GM23338 (cell line): ENCODE measurements at regions not wholly inside any gene's neighbourhood (a gene's known extent, or its start where the extent isn't known, plus 50 kb on each side); places are given as distances from the start of the nearest gene placed in this dataset.

Source experiments
- ATAC-seq: fragments of 200-7000 bp; cut with Tn5 transposase; 3 replicates; pipeline ENCODE4 v1.9.1; 2020
- DNase-seq: peaks from one replicate; pipeline ENCODE4 v3.0.0-alpha.2; 2015; ENCODE audit warnings: low spot score
- H2AFZ ChIP-seq: fragments of 200-600 bp; sonication (generic); 2 replicates; pipeline ENCODE4 v1.8.0; 2016; ENCODE audit warnings: antibody characterized with exemption, mild to moderate bottlenecking, moderate library complexity
- H3F3A ChIP-seq: fragments of 200-600 bp; sonication (generic); replicated peaks from 2 replicates; pipeline ENCODE4 v1.8.0; 2017; ENCODE audit warnings: antibody characterized with exemption, mixed run types, low read depth
- H3K27ac ChIP-seq: fragments of 200-600 bp; sonication (generic); 2 replicates; pipeline ENCODE4 v1.6.1; 2016; ENCODE audit warnings: low read depth
- H3K27me3 ChIP-seq: fragments of 200-600 bp; sonication (generic); 2 replicates; pipeline ENCODE4 v1.8.0; 2016; ENCODE audit warnings: mild to moderate bottlenecking, mixed run types, moderate library complexity; ENCODE audit not compliant: insufficient read depth
- H3K36me3 ChIP-seq: fragments of 200-600 bp; sonication (generic); 2 replicates; pipeline ENCODE4 v1.8.0; 2016; ENCODE audit warnings: mild to moderate bottlenecking; ENCODE audit not compliant: insufficient read depth
- H3K4me1 ChIP-seq: fragments of 200-600 bp; sonication (generic); 2 replicates; pipeline ENCODE4 v1.8.0; 2016; ENCODE audit warnings: mild to moderate bottlenecking, moderate library complexity; ENCODE audit not compliant: insufficient read depth
- H3K4me2 ChIP-seq: fragments of 200-600 bp; sonication (generic); 2 replicates; pipeline ENCODE4 v1.7.1; 2017; ENCODE audit warnings: mixed run types
- H3K4me3 ChIP-seq: fragments of 200-600 bp; sonication (generic); 2 replicates; pipeline ENCODE4 v1.6.1; 2016; ENCODE audit warnings: mixed run types
- H3K79me2 ChIP-seq: fragments of 200-600 bp; sonication (generic); replicated peaks from 2 replicates; pipeline ENCODE4 v1.8.0; 2017; ENCODE audit warnings: mild to moderate bottlenecking; ENCODE audit not compliant: insufficient read depth
- H3K9me2 ChIP-seq: fragments of 200-600 bp; sonication (generic); 2 replicates; pipeline ENCODE4 v1.8.0; 2017; ENCODE audit not compliant: insufficient read depth
- H4K20me1 ChIP-seq: fragments of 200-600 bp; sonication (generic); replicated peaks from 2 replicates; pipeline ENCODE4 v1.8.0; 2017; ENCODE audit warnings: mild to moderate bottlenecking; ENCODE audit not compliant: insufficient read depth
- H3K27ac Mint-ChIP-seq: 2 replicates; pipeline ENCODE4 v1.8.0; 2020; ENCODE audit warnings: inconsistent platforms, mild to moderate bottlenecking, moderate library complexity, mixed read lengths
- H3K27me3 Mint-ChIP-seq: 3 replicates; pipeline ENCODE4 v1.8.0; 2022; ENCODE audit warnings: low read depth, mild to moderate bottlenecking, moderate library complexity, mixed read lengths, inconsistent platforms; ENCODE audit not compliant: insufficient read depth, poor library complexity
- H3K36me3 Mint-ChIP-seq: 3 replicates; pipeline ENCODE4 v1.8.0; 2021; ENCODE audit warnings: low read depth, mild to moderate bottlenecking, inconsistent platforms, moderate library complexity, mixed read lengths
- H3K4me1 Mint-ChIP-seq: 3 replicates; pipeline ENCODE4 v1.8.0; 2020; ENCODE audit warnings: mild to moderate bottlenecking, inconsistent platforms, mixed read lengths
- H3K4me3 Mint-ChIP-seq: 3 replicates; pipeline ENCODE4 v1.8.0; 2021; ENCODE audit warnings: moderate library complexity, mild to moderate bottlenecking, inconsistent platforms, mixed read lengths
- H3K9me3 Mint-ChIP-seq: 3 replicates; pipeline ENCODE4 v1.8.0; 2020; ENCODE audit warnings: moderate library complexity, mild to moderate bottlenecking, inconsistent platforms, mixed read lengths
- CREB1 ChIP-seq: fragments of 250-450 bp; sonication (Bioruptor Pico); IDR thresholded peaks from 2 replicates; pipeline ENCODE4 v1.5.0; 2020; ENCODE audit warnings: low read depth, mild to moderate bottlenecking, moderate library complexity
- CTCF ChIP-seq, 2 experiments: fragments of 200-600 bp in 1 of 2; sonication (generic) in 1 of 2; conservative IDR thresholded peaks; 2 replicates each; pipeline versions ENCODE4 v1.5.1 to v1.6.1; 2016 to 2017; ENCODE audit warnings: antibody characterized with exemption in 2 of 2, low read depth in 2 of 2, mild to moderate bottlenecking in 2 of 2, moderate library complexity in 1 of 2
- ETS1 ChIP-seq: IDR thresholded peaks from 2 replicates; pipeline ENCODE4 v1.6.1; 2016; ENCODE audit warnings: antibody characterized with exemption
- JUNB ChIP-seq: IDR thresholded peaks from one replicate; pipeline ENCODE4 v1.6.1; 2016; ENCODE audit warnings: antibody characterized with exemption; ENCODE audit not compliant: unreplicated experiment
- STAT1 ChIP-seq: IDR thresholded peaks from one replicate; pipeline ENCODE4 v1.6.1; 2016; ENCODE audit warnings: antibody characterized with exemption; ENCODE audit not compliant: unreplicated experiment
- ZNF114 ChIP-seq: fragments of 250-450 bp; sonication (Bioruptor Pico); IDR thresholded peaks from 2 replicates; pipeline ENCODE4 v1.5.0; 2020; ENCODE audit warnings: mild to moderate bottlenecking, moderate library complexity
- ZNF331 ChIP-seq: fragments of 250-450 bp; sonication (Bioruptor Pico); IDR thresholded peaks from 2 replicates; pipeline ENCODE4 v1.5.0; 2020; ENCODE audit warnings: low read depth, mild to moderate bottlenecking, moderate library complexity
- ZNF462 ChIP-seq: fragments of 250-450 bp; sonication (Bioruptor Pico); IDR thresholded peaks from 2 replicates; pipeline ENCODE4 v1.5.0; 2020; ENCODE audit warnings: mild to moderate bottlenecking, moderate library complexity

GRCh38 chr5:21171038-21171437, 1183.0 kb upstream of the CDH18 start (continued):
- TF ChIP-seq ZNF462 (no peak), JUNB (no peak), CREB1 (CRISPR knock-in tag) (no peak)

- ATAC-seq = no peak
- H2AFZ ChIP-seq = no peak overlapping the region
- H3K9me2 ChIP-seq = no peaks in the 10 kb centered on the region
- H3K27ac ChIP-seq = no peak overlapping the region
- H3K36me3 ChIP-seq = no peaks in the 10 kb centered on the region
- H3K79me2 ChIP-seq = no peaks in the 10 kb centered on the region
- no peaks in the 10 kb centered on the region for H3F3A ChIP-seq
- no peak for DNase-seq
- no peak overlapping the region for H3K4me3 ChIP-seq
- H3K27me3 ChIP-seq = no peaks in the 10 kb centered on the region
- no peak overlapping the region for H3K27ac Mint-ChIP-seq
- H3K36me3 Mint-ChIP-seq = no peaks in the 10 kb centered on the region
- H3K27me3 Mint-ChIP-seq = no peaks in the 10 kb centered on the region
- H3K4me1 Mint-ChIP-seq = peaks cover 13% of the 10 kb centered on the region; the same call in 2 of the 3 replicates
- no peaks in the 10 kb centered on the region for H4K20me1 ChIP-seq
- no peaks in the 10 kb centered on the region for H3K9me3 Mint-ChIP-seq
- peaks cover 13% of the 10 kb centered on the region; the same call in 1 of the 2 replicates for H3K4me1 ChIP-seq
- no peak overlapping the region for H3K4me2 ChIP-seq
- no peak overlapping the region for H3K4me3 Mint-ChIP-seq
- TF ChIP-seq ZNF114 (CRISPR knock-in tag) (no peak), ZNF331 (CRISPR knock-in tag) (no peak), STAT1 (no peak), CTCF (conservative IDR thresholded peaks at IDR 0.05; ENCODE audit: low read depth in 2 of 2) (no peak), CREB1 (CRISPR knock-in tag) (no peak), ETS1 (no peak), JUNB (no peak)
Observed at GRCh38 chr5:21168557-21168956, 1180.6 kb upstream of the CDH18 start.
